ENCODE measurements at regions not wholly inside any gene's neighbourhood (a gene's known extent, or its start where the extent isn't known, plus 50 kb on each side); places are given as distances from the start of the nearest gene placed in this dataset.

DNA sequence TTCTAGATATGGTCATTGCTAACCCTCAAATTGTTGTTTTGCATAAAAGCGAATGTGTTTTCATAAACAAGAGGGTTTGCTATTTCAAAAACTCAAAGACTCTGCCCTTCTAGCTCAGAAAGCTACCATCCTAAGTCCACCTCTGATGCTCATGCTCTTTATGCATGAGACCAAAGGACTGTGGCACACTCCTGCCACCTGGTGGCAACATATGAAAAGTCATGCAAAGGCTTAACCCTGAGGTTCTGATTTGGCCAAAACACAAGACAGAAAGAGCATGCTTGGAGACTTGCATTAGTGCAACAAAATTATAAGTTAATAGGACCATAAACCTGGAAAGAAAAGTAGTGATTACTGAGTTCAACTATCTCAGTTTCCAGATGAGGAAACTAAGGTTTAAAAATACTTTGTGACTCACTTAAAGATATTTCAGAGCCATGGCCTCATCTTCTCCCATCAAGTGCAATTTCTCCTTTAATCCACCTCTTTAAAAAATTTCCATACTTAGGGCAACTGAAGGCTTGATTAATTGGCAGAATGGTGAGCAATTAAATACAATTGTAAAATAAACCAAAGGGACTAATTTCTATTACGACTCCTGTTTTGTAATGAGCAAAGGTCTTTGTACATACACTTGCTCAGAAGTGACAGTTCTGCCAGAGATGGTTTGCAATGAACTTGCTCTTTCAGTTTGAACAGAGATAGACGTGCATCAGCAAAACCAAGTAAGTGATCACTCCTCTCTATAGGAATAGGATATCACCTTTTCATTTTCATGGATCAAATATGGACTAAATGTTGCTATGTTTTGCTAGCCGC is 110.7 kb upstream of the RAD23B start:
- peak; percentile 23 for DNase-seq

GRCh38 chr9:107172979-107173347 is 110.1 kb upstream of the RAD23B start:
- no peak for DNase-seq

DNA sequence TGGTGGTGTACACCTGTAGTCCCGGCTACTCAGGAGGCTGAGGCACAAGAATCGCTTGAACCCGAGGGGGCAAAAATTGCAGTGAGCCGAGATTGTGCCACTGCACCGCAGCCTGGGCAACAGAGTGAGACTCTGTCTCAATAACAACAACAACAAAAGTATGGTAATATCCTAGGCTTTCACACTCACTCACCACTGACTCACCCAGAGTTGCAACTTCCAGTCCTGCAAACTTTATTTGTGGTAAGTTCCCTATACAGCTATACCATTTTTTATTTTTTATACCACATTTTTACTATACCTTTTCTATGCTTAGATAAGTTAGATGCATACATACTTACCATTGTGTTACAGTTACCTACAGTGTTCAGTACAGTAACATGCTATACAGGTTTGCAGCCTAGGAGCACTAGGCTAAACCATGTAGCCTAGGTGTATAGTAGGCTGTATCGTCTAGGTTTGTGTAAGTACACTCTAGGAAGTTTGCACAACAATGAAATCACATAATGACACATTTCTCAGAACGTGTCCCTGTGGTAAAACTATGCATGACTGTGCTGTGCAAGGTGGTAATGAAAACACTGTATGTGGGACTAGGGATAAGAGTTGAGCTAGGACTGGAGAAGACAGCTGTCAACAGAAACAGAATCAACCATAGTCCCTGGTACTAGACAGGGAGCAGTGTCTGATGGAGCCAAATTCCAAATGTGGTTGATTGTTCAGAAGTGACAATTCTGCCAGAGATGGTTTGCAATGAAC is 109.5 kb upstream of the RAD23B start:
- DNase-seq: no peak

- DNase-seq: no peak
Measured at GRCh38 chr9:107174441-107174840, 108.6 kb upstream of the RAD23B start.

GRCh38 chr9:107175041-107175440 is 108.0 kb upstream of the RAD23B start:
- no peak for DNase-seq

DNA sequence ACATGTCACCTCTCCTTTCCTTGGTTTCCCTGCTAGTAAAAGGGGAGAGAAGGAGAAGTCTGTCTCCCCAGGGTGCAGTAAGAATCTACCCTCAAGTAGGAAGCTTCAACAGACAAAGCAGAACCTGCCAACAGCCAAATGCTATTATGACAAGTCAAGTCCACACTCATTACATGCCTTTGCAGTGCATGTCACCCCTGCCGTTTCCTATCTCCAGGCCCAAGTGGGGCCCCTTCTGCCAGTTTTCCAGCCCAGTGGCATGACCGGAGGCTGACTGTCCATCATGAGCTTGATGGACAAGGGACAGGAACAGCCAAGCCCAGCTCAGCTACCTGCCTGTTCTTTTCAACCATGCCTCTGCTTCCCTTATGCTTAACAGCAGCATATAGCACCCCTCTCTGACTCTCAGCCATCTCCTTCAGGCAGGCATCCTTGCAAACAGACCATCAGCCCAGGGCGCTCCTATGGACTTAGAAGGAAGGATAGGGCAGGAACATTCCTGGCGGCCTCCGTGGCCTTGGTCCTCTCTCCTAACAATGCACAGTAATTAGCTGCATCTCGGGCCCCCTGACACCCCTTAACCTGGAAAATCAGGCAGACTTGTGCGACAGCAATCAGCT is 107.2 kb upstream of the RAD23B start:
- no peak for DNase-seq

DNA sequence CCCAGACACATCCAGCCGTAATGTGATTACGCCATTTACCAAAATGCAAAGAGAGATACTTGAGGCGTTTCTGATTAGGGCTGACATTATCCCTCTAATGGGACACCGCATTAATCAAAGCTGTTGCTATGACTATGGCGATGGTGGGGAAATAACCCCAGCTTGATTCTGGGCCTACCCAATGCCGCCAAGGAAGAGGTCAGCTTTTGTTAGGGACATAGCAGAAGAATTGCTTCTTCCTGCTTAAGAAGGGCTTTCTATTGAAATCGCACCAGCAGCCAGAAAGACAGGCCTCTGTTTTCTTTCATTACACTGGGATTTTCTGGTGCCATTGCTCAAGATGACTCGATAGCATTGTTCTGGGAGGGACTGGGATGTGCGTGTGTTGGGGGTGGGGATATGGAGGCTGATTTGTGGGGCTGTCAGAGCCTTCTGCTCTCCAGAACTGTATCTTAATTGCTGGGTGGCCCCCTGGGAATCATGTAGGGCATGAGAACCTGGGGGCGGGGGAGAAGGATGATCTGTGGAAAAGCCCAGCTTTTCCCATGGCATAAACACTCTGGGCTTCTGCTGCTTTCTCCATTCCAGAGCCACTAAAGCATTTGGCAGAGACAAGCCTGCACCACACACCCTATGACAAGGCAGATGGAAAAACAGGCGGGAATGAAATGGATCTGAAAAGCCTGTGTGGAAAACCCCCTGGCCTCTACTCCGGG is 106.5 kb upstream of the RAD23B start:
- DNase-seq: no peak

- DNase-seq: no peak
Measured at GRCh38 chr9:107177243-107177839, 105.7 kb upstream of the RAD23B start.

DNA sequence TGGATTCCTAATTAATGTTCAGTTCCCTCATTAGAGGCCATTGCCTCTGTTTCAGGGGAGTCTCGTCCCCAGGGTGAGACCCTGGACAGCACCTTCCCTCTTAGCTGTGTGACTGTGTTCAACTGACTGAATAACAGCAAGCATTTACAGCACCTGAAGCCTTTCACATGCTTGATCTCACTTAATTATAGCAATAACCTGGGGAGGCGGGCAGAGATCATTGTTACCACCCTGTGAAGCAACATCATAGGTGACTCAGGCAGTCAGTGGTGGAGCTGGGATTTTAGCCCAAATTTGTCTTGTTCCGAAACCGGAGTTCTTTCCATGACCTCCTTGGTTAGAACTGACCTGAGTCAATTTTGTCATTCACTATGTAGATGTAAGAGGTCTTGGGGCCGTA is 105.2 kb upstream of the RAD23B start:
- DNase-seq: no peak

- no peak for DNase-seq
Measured at GRCh38 chr9:107178293-107178692, 104.8 kb upstream of the RAD23B start.

DNA sequence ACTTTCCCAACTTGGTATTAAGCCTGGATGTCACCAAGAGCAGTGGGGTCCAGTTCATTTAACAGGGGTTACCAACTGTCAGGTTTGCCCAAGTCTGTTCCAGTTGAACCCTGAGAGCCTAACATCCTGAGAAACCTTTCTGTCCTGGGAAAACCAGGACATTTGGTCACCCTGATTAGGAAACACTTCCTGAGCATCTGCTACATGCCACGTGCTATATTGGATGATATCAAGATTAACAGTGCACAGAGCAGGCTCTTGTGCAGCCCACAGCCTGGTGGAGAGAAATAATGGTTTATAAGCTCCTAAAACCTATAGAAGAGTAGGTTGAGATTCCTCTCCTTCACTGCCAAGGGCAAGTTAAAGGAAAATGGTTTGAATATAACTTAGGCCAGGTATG is 102.9 kb upstream of the RAD23B start:
- DNase-seq: no peak

- no peak for DNase-seq
Measured at GRCh38 chr9:107183176-107183575, 99.9 kb upstream of the RAD23B start.

GRCh38 chr9:107188376-107188775 is 94.7 kb upstream of the RAD23B start:
- no peak for DNase-seq

DNA sequence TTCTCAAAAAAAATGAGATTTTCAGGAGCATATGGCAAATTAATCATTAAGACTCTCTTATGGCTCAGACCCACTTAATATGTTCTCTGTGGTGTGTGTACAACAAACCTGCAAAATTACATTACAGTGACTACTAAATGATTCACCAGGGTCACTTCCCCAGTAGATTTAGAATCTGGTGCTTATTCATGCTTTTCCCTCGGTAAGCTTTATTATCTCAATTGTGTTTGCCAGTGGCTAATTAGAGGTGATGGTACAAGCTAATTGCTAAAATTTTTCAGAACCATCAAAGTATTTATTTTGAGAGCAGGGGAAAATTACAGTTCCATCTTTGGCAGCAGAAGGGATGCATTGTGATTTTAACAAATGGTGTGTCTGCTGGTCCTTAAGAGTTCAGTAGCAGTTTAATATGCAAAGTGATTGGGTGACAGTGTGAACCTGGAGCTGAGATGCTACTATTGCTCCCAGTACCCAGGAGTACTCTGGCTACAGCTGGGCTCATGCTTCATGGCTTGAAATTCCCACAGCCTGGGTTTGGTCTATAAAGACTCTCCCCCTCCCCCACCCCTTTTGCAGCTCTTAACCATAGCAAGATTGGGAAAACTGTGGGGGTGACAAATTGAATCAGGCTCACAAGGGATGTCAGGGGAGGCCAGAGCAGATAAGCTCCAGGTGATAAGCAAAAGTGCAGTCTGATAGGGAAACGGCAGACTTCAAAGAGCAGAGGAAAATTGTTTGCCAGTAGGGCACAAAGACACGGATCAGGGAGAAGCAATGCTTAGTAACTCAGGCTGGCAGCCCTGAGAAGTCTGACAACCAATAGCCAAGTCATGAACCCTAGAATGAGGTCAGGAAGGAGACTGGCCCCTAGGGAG is 92.8 kb upstream of the RAD23B start:
- no peak for DNase-seq

DNA sequence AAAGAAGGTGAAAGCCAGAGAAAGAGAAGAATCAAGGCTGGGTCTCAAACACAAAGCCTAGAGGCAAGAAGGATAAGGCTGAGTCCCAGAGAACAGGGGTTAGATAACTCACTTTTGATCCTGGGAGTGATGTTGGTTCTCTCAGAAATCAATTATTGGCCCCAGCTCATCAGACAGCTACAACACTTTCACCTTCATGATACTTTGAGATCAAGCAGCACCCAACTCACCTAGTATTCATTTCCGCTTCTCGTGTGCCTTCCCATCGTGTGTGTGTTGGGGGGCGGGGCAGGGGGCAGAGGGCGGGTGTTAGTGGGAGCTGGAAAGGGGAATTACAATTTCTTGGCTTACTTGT is 92.2 kb upstream of the RAD23B start:
- no peak for DNase-seq

DNA sequence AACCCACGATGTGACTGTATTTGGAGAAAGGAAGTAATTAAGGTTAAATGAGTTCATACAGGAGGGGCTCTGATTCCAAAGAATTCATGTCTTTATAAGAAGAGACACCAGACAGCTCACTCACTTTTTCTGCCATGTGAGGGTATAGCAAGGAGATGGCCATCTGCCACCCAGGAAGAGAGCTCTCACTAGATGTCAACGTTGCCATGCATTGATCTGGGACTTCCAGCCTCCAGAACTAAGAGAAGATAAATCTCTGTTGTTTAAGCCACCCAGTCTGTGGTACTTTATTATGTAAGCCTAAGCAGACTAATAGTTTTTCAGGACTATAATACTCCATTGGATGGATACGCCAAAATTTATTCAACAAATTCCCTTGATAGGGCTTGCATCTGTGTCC is 89.8 kb upstream of the RAD23B start:
- DNase-seq: no peak

- DNase-seq: no peak
Measured at GRCh38 chr9:107198718-107199117, 84.4 kb upstream of the RAD23B start.

GRCh38 chr9:107208121-107208520 is 75.0 kb upstream of the RAD23B start:
- DNase-seq: no peak

- no peak for DNase-seq
Measured at GRCh38 chr9:107210775-107211174, 72.3 kb upstream of the RAD23B start.

- DNase-seq: no peak
Measured at GRCh38 chr9:107211284-107211923, 71.7 kb upstream of the RAD23B start.

DNA sequence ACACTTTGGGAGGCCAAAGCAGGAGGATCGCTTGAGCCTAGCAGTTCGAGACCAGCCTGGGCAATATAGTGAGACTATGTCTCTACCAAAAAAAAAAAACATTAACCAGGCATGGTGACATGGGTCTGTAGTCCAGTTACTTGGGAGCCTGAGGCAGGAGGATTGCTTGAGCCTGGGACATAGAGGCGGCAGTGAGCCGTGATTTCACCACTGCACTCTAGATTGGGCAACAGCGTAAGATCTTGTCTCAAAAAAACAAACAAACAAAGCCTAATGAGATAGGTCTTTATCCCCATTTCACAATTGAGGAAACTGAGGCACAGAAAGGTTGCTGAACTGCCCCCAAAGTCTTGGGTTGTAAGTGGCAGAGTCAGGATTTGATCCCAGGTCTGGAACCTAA is 70.5 kb upstream of the RAD23B start:
- no peak for DNase-seq

DNA sequence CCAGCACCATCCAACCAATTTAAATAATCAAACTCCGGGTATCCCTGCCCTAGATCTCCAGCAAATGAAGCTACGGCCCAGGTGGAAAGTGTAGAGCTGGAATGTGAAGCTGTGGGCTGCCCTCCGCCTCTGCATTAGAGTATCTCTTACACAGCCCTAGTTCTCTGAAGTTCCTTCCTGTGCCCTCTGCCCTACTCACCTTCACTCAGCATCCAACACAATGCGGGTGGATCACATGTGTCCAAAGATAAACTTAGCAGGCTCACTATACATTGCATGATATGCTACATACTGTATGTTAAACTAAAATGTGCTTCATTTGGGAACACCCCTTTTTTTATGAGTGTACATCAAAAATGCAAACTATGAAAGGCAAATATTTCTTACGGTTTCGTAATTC is 70.0 kb upstream of the RAD23B start:
- no peak for DNase-seq

Data from activated CD4-positive, alpha-beta T cell treated with anti-CD3 and anti-CD28 coated beads for 1 hour (primary cell).